ENCODE measurements at regions not wholly inside any gene's neighbourhood (a gene's known extent, or its start where the extent isn't known, plus 50 kb on each side); places are given as distances from the start of the nearest gene placed in this dataset.

DNA sequence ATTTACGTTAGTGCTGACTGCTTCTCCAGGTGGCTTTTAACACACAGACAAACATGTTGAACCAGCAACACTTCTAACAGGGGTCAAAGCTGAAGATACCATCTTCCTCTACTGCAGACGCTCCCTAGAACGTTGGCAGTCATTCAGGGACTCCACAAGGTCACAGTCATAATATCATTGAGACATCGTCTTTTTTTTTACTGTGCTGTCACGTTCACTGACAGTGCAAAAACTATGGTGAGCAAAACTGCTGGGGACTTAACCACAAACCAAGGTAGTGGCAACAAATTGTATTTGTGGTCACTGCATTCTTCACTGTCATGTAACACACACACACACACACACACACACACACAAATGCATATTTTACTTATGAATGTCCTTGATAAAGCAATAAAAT is 244.9 kb downstream of the CASP12 start:
- no peak for DNase-seq (ENCODE audit: low spot score)
- no peaks in the 10 kb centered on the region for H3K4me1 ChIP-seq
- no peaks in the 10 kb centered on the region for H3K36me3 ChIP-seq
- no peaks in the 10 kb centered on the region for H3K27me3 ChIP-seq
- no peaks in the 10 kb centered on the region for H3K9me3 ChIP-seq
- H3K4me3 ChIP-seq = no peak overlapping the region
- no peak for TF ChIP-seq CTCF (IDR thresholded peaks at IDR 0.05)
- no peak overlapping the region for H3K27ac ChIP-seq

DNA sequence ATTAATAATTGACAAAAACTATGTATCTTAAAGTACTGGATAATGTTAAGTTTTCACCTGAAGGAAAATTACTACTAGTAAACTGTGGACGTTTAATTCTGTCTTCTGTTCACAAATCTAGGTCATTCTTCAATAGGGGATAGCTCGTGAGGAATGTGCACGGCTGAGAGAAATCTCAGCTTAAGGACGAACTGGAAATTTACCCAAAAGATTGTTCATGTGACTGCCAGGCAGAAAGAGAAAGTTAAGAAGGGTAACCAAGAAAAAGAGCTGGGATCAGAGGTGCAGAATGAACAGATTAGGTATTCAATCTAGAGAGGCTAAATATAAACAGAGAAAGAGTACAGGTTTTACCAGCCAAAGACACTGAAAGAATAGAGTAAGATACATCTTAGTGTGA is 245.3 kb downstream of the CASP12 start:
- no peak for DNase-seq (ENCODE audit: low spot score)
- H3K4me3 ChIP-seq = no peak overlapping the region
- H3K36me3 ChIP-seq = no peaks in the 10 kb centered on the region
- H3K27ac ChIP-seq = no peak overlapping the region
- H3K4me1 ChIP-seq = no peaks in the 10 kb centered on the region
- TF ChIP-seq CTCF (IDR thresholded peaks at IDR 0.05) = no peak
- no peaks in the 10 kb centered on the region for H3K27me3 ChIP-seq
- no peaks in the 10 kb centered on the region for H3K9me3 ChIP-seq

DNA sequence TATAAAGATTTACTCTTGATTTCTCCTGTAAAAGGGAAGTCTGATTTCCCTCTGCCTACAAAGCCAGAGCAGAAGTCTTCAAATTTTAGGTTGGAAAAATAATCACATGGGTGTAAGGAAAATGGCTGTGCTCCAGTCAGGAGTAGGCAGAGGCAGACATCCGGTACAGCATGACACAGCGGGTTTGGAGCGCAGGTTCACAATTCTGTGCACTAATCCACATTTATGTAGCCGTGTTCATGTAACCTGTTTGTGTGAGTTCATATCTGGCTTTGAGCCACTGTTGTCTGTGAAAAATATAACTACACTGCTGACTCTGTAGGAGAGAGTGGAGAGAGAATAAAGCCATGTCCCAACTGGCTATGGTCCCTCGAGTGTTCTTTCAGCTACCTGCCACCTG is 248.0 kb downstream of the CASP12 start:
- H3K4me3 ChIP-seq = no peak overlapping the region
- no peak overlapping the region for H3K27ac ChIP-seq
- no peaks in the 10 kb centered on the region for H3K9me3 ChIP-seq
- no peak for TF ChIP-seq CTCF (IDR thresholded peaks at IDR 0.05)
- no peaks in the 10 kb centered on the region for H3K27me3 ChIP-seq
- no peak for DNase-seq (ENCODE audit: low spot score)
- no peaks in the 10 kb centered on the region for H3K36me3 ChIP-seq
- no peaks in the 10 kb centered on the region for H3K4me1 ChIP-seq

- Histone ChIP-seq H3K36me3 (no peaks in the 10 kb centered on the region), H3K4me3 (no peak overlapping the region), H3K27me3 (no peaks in the 10 kb centered on the region), H3K9me3 (no peaks in the 10 kb centered on the region), H3K4me1 (no peaks in the 10 kb centered on the region), H3K27ac (no peak overlapping the region)
- DNase-seq (ENCODE audit: low spot score) = no peak
- no peak for TF ChIP-seq CTCF (IDR thresholded peaks at IDR 0.05)
Observed at GRCh38 chr11:104649002-104649401, 249.3 kb downstream of the CASP12 start.

DNA sequence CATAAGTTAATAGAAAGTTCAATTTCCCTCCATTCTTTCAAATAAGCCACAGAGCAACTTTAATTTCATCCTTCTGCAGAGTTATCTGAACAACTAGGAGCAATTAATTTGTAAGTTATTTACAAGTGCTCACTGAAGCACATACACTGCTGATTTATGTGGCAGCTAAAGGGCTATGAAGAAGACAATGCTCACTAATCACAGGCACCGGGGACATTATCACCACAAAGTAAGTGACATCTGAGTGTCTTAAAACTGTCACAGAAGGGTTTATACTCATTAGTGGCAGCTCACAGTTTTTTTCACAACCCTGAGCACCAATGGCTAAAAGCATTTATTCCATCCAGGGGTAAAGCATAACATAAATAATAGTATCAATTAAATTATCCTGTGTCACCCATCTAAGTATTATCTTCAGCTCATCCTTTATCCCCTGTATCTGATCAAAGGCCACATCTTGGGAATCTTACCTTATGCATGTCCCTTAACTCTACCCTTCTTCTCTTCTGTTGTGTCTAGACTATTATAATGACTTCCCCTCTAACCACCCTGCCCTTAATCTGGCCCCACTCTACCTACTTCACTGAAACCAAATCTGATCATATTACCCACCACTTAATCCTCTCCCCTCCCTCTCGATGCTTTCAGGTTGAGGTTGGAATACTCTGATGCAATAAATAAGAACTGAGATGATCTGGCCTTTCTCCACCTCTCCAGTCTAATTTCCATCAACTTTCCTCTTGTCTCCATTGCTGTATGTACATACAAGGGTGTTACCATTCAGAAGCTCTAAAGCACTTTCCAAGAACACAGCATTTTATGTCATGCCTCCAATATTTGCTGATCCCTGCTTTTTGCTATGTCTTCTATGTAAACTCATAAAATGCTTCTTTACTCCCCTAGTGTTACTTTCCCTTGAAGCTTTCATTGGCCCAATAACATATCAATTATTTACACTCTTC is 252.7 kb downstream of the CASP12 start:
- Histone ChIP-seq H3K4me1 (no peaks in the 10 kb centered on the region), H3K9me3 (no peaks in the 10 kb centered on the region), H3K4me3 (no peak overlapping the region), H3K27ac (no peak overlapping the region), H3K27me3 (no peaks in the 10 kb centered on the region), H3K36me3 (no peaks in the 10 kb centered on the region)
- TF ChIP-seq CTCF (IDR thresholded peaks at IDR 0.05) = no peak
- no peak for DNase-seq (ENCODE audit: low spot score)
